ENCODE measurements at regions not wholly inside any gene's neighbourhood (a gene's known extent, or its start where the extent isn't known, plus 50 kb on each side); places are given as distances from the start of the nearest gene placed in this dataset.
"Not testable (repeated sequence)": the region's sequence is repeated elsewhere in the genome, so short reads cannot be mapped to it uniquely, and the experiment has no call there.

DNA sequence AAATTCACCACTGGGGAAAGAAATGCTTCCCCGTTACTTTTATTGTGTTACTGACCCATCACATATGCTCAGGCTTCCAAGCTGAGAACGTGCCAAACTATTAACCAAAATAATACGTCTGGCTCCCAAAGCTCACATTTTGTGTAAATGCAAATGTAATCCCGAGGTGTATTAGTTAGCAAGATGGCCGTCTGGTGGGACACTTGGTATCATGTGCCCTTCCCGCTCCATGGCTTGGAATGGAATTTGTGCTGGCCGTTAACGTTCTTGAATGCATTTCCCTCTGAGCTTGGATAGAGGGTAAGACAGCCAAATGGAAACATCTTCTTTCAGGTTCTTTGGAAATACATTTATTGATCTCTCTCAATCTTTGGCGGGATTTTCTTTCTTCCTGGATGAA is 105.0 kb downstream of the MFAP3L start:
- H3K9ac ChIP-seq (ENCODE audit: insufficient read depth in 1 of 2, low read length in 2 of 2), result no peak overlapping the region
- H3K36me3 ChIP-seq (ENCODE audit: control insufficient read depth in 4 of 4, insufficient read depth in 4 of 4, low read length in 4 of 4), result no peaks in the 10 kb centered on the region
- H3K27me3 ChIP-seq (ENCODE audit: control insufficient read depth in 3 of 3, insufficient read depth in 3 of 3, low read length in 2 of 3), result no peaks in the 10 kb centered on the region
- H3K27ac ChIP-seq (ENCODE audit: low read depth in 1 of 2, low read length in 1 of 2), result no peak overlapping the region
- DNase-seq, result no peak
- ATAC-seq (ENCODE audit: insufficient read depth, low FRiP score), result no peak
- 87 to 88% methylated on average over 9 of the region's 9 CpGs for WGBS, 2 donors
- TF ChIP-seq, protein P1, sequence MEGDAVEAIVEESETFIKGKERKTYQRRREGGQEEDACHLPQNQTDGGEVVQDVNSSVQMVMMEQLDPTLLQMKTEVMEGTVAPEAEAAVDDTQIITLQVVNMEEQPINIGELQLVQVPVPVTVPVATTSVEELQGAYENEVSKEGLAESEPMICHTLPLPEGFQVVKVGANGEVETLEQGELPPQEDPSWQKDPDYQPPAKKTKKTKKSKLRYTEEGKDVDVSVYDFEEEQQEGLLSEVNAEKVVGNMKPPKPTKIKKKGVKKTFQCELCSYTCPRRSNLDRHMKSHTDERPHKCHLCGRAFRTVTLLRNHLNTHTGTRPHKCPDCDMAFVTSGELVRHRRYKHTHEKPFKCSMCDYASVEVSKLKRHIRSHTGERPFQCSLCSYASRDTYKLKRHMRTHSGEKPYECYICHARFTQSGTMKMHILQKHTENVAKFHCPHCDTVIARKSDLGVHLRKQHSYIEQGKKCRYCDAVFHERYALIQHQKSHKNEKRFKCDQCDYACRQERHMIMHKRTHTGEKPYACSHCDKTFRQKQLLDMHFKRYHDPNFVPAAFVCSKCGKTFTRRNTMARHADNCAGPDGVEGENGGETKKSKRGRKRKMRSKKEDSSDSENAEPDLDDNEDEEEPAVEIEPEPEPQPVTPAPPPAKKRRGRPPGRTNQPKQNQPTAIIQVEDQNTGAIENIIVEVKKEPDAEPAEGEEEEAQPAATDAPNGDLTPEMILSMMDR (IDR thresholded peaks at IDR 0.05; ENCODE audit: control extremely low read depth, extremely low read depth), result no peak
- peaks cover 0 to 6% (median 0%) of the 10 kb centered on the region in 4 donors for H3K9me3 ChIP-seq (ENCODE audit: control insufficient read depth in 4 of 4, insufficient read depth in 3 of 4, low read length in 3 of 4)
- no peaks in the 10 kb centered on the region for H3K4me1 ChIP-seq (ENCODE audit: control insufficient read depth in 5 of 5, insufficient read depth in 5 of 5, low read length in 5 of 5)
- no peak overlapping the region for H3K4me3 ChIP-seq

DNA sequence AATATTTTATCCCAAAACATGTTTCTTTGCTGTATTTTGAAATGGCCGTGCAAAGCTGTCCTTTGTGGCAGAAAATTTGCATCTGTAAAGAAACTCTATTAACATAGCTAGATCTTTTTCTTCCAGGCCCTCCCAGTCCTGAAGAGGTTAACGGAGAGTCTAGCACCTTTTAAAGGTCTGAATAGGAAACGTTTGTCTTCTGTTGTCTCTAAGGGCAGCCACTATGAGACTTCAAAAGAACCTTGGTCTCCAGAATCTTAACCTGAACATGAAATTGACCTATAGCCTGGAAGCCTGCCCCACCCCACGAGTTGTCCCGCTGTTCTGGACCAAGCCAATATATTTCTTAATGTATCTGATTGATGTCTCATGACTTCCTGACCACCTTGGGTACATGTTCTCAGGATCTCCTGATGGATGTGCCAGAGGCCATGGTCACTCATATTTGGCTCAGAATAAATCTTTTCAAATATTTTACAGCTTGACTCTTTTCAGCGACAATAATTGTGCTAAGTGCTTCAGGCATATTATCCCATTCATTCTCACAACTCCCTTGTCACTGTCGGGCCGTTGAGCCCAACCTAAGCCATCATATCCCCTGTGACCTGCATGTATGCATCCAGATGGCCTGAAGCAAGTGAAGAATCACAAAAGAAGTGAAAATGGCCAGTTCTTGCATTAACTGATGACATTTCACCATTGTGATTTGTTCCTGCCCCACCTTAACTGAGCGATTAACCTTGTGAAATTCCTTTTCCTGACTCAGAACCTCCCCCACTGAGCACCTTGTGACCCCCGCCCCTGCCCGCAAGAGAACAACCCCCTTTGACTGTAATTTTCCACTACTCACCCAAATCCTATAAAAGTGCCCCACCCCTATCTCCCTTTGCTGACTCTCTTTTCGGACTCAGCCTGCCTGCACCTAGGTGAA is 106.7 kb downstream of the MFAP3L start:
- not testable (repeated sequence) for H3K9ac ChIP-seq (ENCODE audit: insufficient read depth in 1 of 2, low read length in 2 of 2); H3K27ac ChIP-seq (ENCODE audit: low read depth in 1 of 2, low read length in 1 of 2); H3K4me1 ChIP-seq (ENCODE audit: control insufficient read depth in 5 of 5, insufficient read depth in 5 of 5, low read length in 5 of 5); H3K27me3 ChIP-seq (ENCODE audit: control insufficient read depth in 3 of 3, insufficient read depth in 3 of 3, low read length in 2 of 3); H3K9me3 ChIP-seq (ENCODE audit: control insufficient read depth in 4 of 4, insufficient read depth in 3 of 4, low read length in 3 of 4); ATAC-seq (ENCODE audit: insufficient read depth, low FRiP score); DNase-seq; H3K36me3 ChIP-seq (ENCODE audit: control insufficient read depth in 4 of 4, insufficient read depth in 4 of 4, low read length in 4 of 4); H3K4me3 ChIP-seq
- WGBS, 2 donors, result 80 to 84% methylated on average over 12 of the region's 12 CpGs

DNA sequence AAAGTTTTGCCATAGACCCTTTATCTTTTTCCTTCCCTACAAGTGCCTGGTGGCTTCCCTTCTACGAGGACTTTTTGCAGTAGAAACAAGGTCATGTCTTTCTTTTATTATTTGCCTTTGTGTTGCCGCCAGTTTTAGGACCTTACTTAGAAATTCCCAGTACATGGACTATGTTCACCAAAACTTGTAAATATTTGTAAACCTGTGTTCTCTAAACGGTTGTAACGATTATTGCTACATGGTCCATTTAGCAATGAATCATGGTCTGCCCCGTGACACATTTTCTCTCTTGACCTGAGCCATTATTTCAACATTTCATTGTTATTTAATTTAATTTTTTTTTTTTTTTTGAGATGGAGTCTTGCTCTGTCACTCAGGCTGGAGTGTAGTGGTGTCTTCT is 110.7 kb downstream of the MFAP3L start:
- Histone ChIP-seq H3K9ac (ENCODE audit: insufficient read depth in 1 of 2, low read length in 2 of 2) (no peak overlapping the region), H3K9me3 (ENCODE audit: control insufficient read depth in 4 of 4, insufficient read depth in 3 of 4, low read length in 3 of 4) (peaks cover 0 to 6% (median 0%) of the 10 kb centered on the region in 4 donors), H3K27ac (ENCODE audit: low read depth in 1 of 2, low read length in 1 of 2) (no peak overlapping the region), H3K4me3 (no peak overlapping the region), H3K4me1 (ENCODE audit: control insufficient read depth in 5 of 5, insufficient read depth in 5 of 5, low read length in 5 of 5) (no peaks in the 10 kb centered on the region), H3K36me3 (ENCODE audit: control insufficient read depth in 4 of 4, insufficient read depth in 4 of 4, low read length in 4 of 4) (no peaks in the 10 kb centered on the region), H3K27me3 (ENCODE audit: control insufficient read depth in 3 of 3, insufficient read depth in 3 of 3, low read length in 2 of 3) (no peaks in the 10 kb centered on the region)
- TF ChIP-seq, protein P1 (IDR thresholded peaks at IDR 0.05; ENCODE audit: control extremely low read depth, extremely low read depth), result no peak
- ATAC-seq (ENCODE audit: insufficient read depth, low FRiP score) (no peak), DNase-seq (no peak)
- WGBS, 2 donors, result 81 to 90% methylated on average over 5 of the region's 5 CpGs

DNA sequence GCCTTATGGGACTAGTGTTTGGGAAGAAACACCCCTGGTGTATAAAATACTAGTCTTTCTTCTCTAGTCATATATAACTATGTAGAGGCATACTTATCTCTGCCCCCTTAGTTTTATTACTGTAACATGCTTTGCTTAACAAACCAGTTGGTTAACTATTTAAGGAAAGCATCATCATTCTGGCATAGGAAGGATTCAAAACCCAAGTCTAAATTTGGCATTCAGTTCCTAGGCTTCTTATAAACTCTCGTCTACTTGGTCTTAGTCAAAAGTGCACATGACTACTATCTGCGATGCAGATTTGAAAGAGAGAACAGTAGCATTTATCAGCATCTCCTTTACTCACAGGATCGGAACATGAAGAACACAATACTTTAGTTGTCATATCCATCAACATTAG is 111.3 kb downstream of the MFAP3L start:
- Histone ChIP-seq H3K27ac (ENCODE audit: low read depth in 1 of 2, low read length in 1 of 2) (no peak overlapping the region), H3K36me3 (ENCODE audit: control insufficient read depth in 4 of 4, insufficient read depth in 4 of 4, low read length in 4 of 4) (no peaks in the 10 kb centered on the region), H3K4me3 (no peak overlapping the region), H3K9me3 (ENCODE audit: control insufficient read depth in 4 of 4, insufficient read depth in 3 of 4, low read length in 3 of 4) (peaks cover 0 to 6% (median 0%) of the 10 kb centered on the region in 4 donors), H3K4me1 (ENCODE audit: control insufficient read depth in 5 of 5, insufficient read depth in 5 of 5, low read length in 5 of 5) (no peaks in the 10 kb centered on the region), H3K27me3 (ENCODE audit: control insufficient read depth in 3 of 3, insufficient read depth in 3 of 3, low read length in 2 of 3) (no peaks in the 10 kb centered on the region), H3K9ac (ENCODE audit: insufficient read depth in 1 of 2, low read length in 2 of 2) (no peak overlapping the region)
- TF ChIP-seq, protein P1 (IDR thresholded peaks at IDR 0.05; ENCODE audit: control extremely low read depth, extremely low read depth), result no peak
- 93% methylated on average over 3 of the region's 3 CpGs for WGBS, 2 donors
- ATAC-seq (ENCODE audit: insufficient read depth, low FRiP score), result no peak
- no peak for DNase-seq

All from lung (tissue), 11 donors.